IMR-90 (cell line): ENCODE measurements at regions not wholly inside any gene's neighbourhood (a gene's known extent, or its start where the extent isn't known, plus 50 kb on each side); places are given as distances from the start of the nearest gene placed in this dataset.

Experiments used
- ATAC-seq: fragments of 200-7000 bp; cut with Tn5 transposase; 2 replicates; pipeline ENCODE4 v1.9.1; 2020; ENCODE audit warnings: low read depth, mild to moderate bottlenecking, moderate library complexity
- BruUV-seq: library from RNA; stranded (reverse); fragments of 400-500 nt; replicated peaks from 2 replicates; lab custom pipeline; 2021; lab: Mats Ljungman, UMichigan
- CTCF ChIA-PET: fragments of 300-600 bp; formaldehyde crosslinking; extraction: SDS; loops from one replicate; lab custom pipeline; 2021; ENCODE audit warnings: antibody characterized with exemption; lab: Yijun Ruan, JAX
- POLR2A ChIA-PET: fragments of 300-600 bp; sonication (Branson Sonifier 250); formaldehyde crosslinking; loops from one replicate; lab custom pipeline; 2022; ENCODE audit warnings: antibody characterized with exemption; ENCODE audit not compliant: unreplicated experiment; lab: Charles Lee
- DNase-seq: peaks from one replicate; pipeline ENCODE4 v3.0.0; 2013
- H2AFZ ChIP-seq: replicated peaks from 2 replicates; pipeline ENCODE3; 2013; ENCODE audit warnings: low read length, mild to moderate bottlenecking; ENCODE audit not compliant: poor library complexity
- H2AK5ac ChIP-seq: 2 replicates; pipeline ENCODE4 v1.6.1; 2013; ENCODE audit warnings: low read depth, low read length, inconsistent platforms
- H2AK9ac ChIP-seq: replicated peaks from 2 replicates; pipeline ENCODE3; 2013; ENCODE audit warnings: mild to moderate bottlenecking, low read depth, low read length, moderate library complexity; ENCODE audit not compliant: poor library complexity
- H2BK120ac ChIP-seq: 2 replicates; pipeline ENCODE4 v1.6.1; 2013; ENCODE audit warnings: low read depth, low read length, inconsistent platforms
- H2BK15ac ChIP-seq: 3 replicates; pipeline ENCODE4 v1.6.1; 2013; ENCODE audit warnings: low read depth, low read length, inconsistent platforms
- H2BK20ac ChIP-seq: 2 replicates; pipeline ENCODE4 v1.6.1; 2013; ENCODE audit warnings: low read depth, mild to moderate bottlenecking, inconsistent platforms, low read length, moderate library complexity
- H2BK5ac ChIP-seq: 2 replicates; pipeline ENCODE4 v1.6.1; 2013; ENCODE audit warnings: mild to moderate bottlenecking, low read depth, low read length, inconsistent platforms; ENCODE audit not compliant: poor library complexity, severe bottlenecking
- H3K14ac ChIP-seq: replicated peaks from 2 replicates; pipeline ENCODE4 v1.6.1; 2013; ENCODE audit warnings: low read depth, low read length, inconsistent platforms
- H3K18ac ChIP-seq: 2 replicates; pipeline ENCODE4 v1.6.1; 2013; ENCODE audit warnings: low read depth, low read length, control low read depth
- H3K23ac ChIP-seq: 2 replicates; pipeline ENCODE4 v1.6.1; 2013; ENCODE audit warnings: low read depth, low read length, inconsistent platforms
- H3K27ac ChIP-seq: 2 replicates; pipeline ENCODE4 v1.5.1; 2013; ENCODE audit warnings: mild to moderate bottlenecking, control low read depth, low read length; ENCODE audit not compliant: insufficient read depth
- H3K27me3 ChIP-seq: 2 replicates; pipeline ENCODE4 v1.6.1; 2013; ENCODE audit warnings: low read length; ENCODE audit not compliant: control insufficient read depth, insufficient read depth
- H3K36me3 ChIP-seq: 2 replicates; pipeline ENCODE4 v1.6.1; 2013; ENCODE audit warnings: low read length, mixed read lengths; ENCODE audit not compliant: control insufficient read depth, insufficient read depth
- H3K4ac ChIP-seq: 2 replicates; pipeline ENCODE4 v1.6.1; 2013; ENCODE audit warnings: low read depth, low read length, inconsistent platforms
- H3K4me1 ChIP-seq: 2 replicates; pipeline ENCODE4 v1.6.1; 2013; ENCODE audit warnings: low read length, mixed read lengths; ENCODE audit not compliant: control insufficient read depth, insufficient read depth
- H3K4me2 ChIP-seq: 2 replicates; pipeline ENCODE4 v1.6.1; 2013; ENCODE audit warnings: low read depth, mild to moderate bottlenecking, control low read depth, low read length, moderate library complexity
- H3K4me3 ChIP-seq: 2 replicates; pipeline ENCODE4 v1.5.1; 2013; ENCODE audit warnings: low read depth, mild to moderate bottlenecking, control low read depth, low read length, moderate library complexity; ENCODE audit not compliant: insufficient read depth
- H3K56ac ChIP-seq: 2 replicates; pipeline ENCODE4 v1.6.1; 2013; ENCODE audit warnings: low read length, inconsistent platforms; ENCODE audit not compliant: insufficient read depth; ENCODE audit errors: extremely low read depth
- H3K79me1 ChIP-seq, 2 experiments: 2 replicates each; pipeline ENCODE4 v1.6.1; 2013; ENCODE audit warnings: low read length in 2 of 2, inconsistent platforms in 1 of 2, low read depth in 1 of 2
- H3K9ac ChIP-seq: 2 replicates; pipeline ENCODE4 v1.6.1; 2013; ENCODE audit warnings: low read depth, low read length, control low read depth
- H3K9me1 ChIP-seq: 2 replicates; pipeline ENCODE4 v1.6.1; 2013; ENCODE audit warnings: low read length, inconsistent platforms; ENCODE audit not compliant: insufficient read depth
- H3K9me3 ChIP-seq: 2 replicates; pipeline ENCODE4 v1.6.1; 2013; ENCODE audit warnings: low read length; ENCODE audit not compliant: control insufficient read depth, insufficient read depth
- H4K20me1 ChIP-seq: 2 replicates; pipeline ENCODE4 v1.6.1; 2013; ENCODE audit warnings: low read length, inconsistent platforms; ENCODE audit not compliant: insufficient read depth
- H4K5ac ChIP-seq: 2 replicates; pipeline ENCODE4 v1.6.1; 2013; ENCODE audit warnings: mild to moderate bottlenecking, low read depth, low read length, control low read depth
- H4K8ac ChIP-seq, 2 experiments: 2 replicates each; pipeline ENCODE4 v1.6.1; 2013; ENCODE audit warnings: low read depth in 2 of 2, low read length in 2 of 2, control low read depth in 1 of 2, inconsistent platforms in 1 of 2
- H4K91ac ChIP-seq: 2 replicates; pipeline ENCODE4 v1.6.1; 2013; ENCODE audit warnings: low read depth, low read length, inconsistent platforms; ENCODE audit not compliant: insufficient read depth
- BHLHE40 ChIP-seq: fragments of 150-350 bp; IDR thresholded peaks from 2 replicates; pipeline ENCODE4 v1.6.1; 2016; ENCODE audit warnings: mild to moderate bottlenecking, low read depth, low read length
- CEBPB ChIP-seq: IDR thresholded peaks from 2 replicates; pipeline ENCODE4 v1.6.1; 2012; ENCODE audit warnings: low read depth, low read length, improper control_type of control experiment
- CHD1 ChIP-seq: IDR thresholded peaks from 2 replicates; pipeline ENCODE4 v1.6.1; 2012; ENCODE audit warnings: low read depth, low read length, improper control_type of control experiment
- CTCF ChIP-seq: conservative IDR thresholded peaks from 2 replicates; pipeline ENCODE4 v1.5.1; 2012; ENCODE audit warnings: mild to moderate bottlenecking, low read depth, low read length, improper control_type of control experiment
- ELK1 ChIP-seq: fragments of 150-350 bp; IDR thresholded peaks from 2 replicates; pipeline ENCODE4 v1.6.1; 2016; ENCODE audit warnings: low read depth, mild to moderate bottlenecking, low read length, moderate library complexity, borderline replicate concordance
- FOS ChIP-seq: fragments of 150-350 bp; IDR thresholded peaks from 2 replicates; pipeline ENCODE4 v1.6.1; 2016; ENCODE audit warnings: low read depth, low read length
- MAZ ChIP-seq: IDR thresholded peaks from 2 replicates; pipeline ENCODE4 v1.6.1; 2012; ENCODE audit warnings: low read depth, mild to moderate bottlenecking, low read length, improper control_type of control experiment, moderate library complexity, borderline replicate concordance
- MXI1 ChIP-seq: IDR thresholded peaks from 2 replicates; pipeline ENCODE4 v1.6.1; 2012; ENCODE audit warnings: low read depth, mild to moderate bottlenecking, low read length, moderate library complexity, borderline replicate concordance
- RAD21 ChIP-seq: IDR thresholded peaks from 2 replicates; pipeline ENCODE4 v1.6.1; 2012; ENCODE audit warnings: low read length, improper control_type of control experiment
- RCOR1 ChIP-seq: IDR thresholded peaks from 2 replicates; pipeline ENCODE4 v1.6.1; 2012; ENCODE audit warnings: mild to moderate bottlenecking, low read length, improper control_type of control experiment; ENCODE audit not compliant: insufficient replicate concordance
- RFX5 ChIP-seq: IDR thresholded peaks from 2 replicates; pipeline ENCODE4 v1.8.0; 2012; ENCODE audit warnings: low read depth, mild to moderate bottlenecking, low read length, moderate library complexity
- SMC3 ChIP-seq: fragments of 150-350 bp; IDR thresholded peaks from 2 replicates; pipeline ENCODE4 v1.6.1; 2016; ENCODE audit warnings: low read depth, mild to moderate bottlenecking, antibody characterized with exemption, low read length, moderate library complexity
- WGBS, 2 experiments: methylation state at CpG; one replicate each; pipeline versions ENCODE4 v1.1.5 to v1.1.7; 2013; ENCODE audit warnings: missing lambda C conversion rate in 2 of 2; ENCODE audit not compliant: insufficient read length in 1 of 2; ENCODE audit errors: extremely low coverage in 2 of 2; 5-methylcytosine and 5-hydroxymethylcytosine counted together
- dilution Hi-C: fragments of 300-500 bp; cut with HindIII; formaldehyde crosslinking; loops from one replicate; pipeline ENCODE4 v1.14.3; 2018; ENCODE audit warnings: low sequenced_read_pairs; ENCODE audit not compliant: unreplicated experiment
- in situ Hi-C: fragments of 300-500 bp; cut with MboI; formaldehyde crosslinking; loops from 3 replicates; pipeline ENCODE4 v1.14.3; 2019; ENCODE audit warnings: low sequenced_read_pairs, inconsistent platforms, mixed read lengths
- intact Hi-C: fragments of 100-400 bp; cut with micrococcal nuclease; formaldehyde crosslinking; loops from 2 replicates; pipeline ENCODE4 v1.10.0; 2022

- Histone ChIP-seq H2BK120ac (no peak overlapping the region), H3K36me3 (no peaks in the 10 kb centered on the region), H4K20me1 (no peaks in the 10 kb centered on the region), H2AK9ac (no peak overlapping the region), H2AFZ (no peak overlapping the region), H4K5ac (no peak overlapping the region), H3K9ac (no peak overlapping the region), H2AK5ac (no peak overlapping the region), H3K23ac (no peak overlapping the region), H2BK20ac (no peak overlapping the region), H3K9me3 (peaks cover 6% of the 10 kb centered on the region; the same call in 1 of the 2 replicates), H3K27ac (no peak overlapping the region), H2BK5ac (no peak overlapping the region), H3K4me2 (no peak overlapping the region), H3K56ac (no peak overlapping the region), H3K14ac (no peak overlapping the region), H3K4me3 (no peak overlapping the region), H3K4ac (no peak overlapping the region), H3K27me3 (no peaks in the 10 kb centered on the region), H3K4me1 (no peaks in the 10 kb centered on the region), H3K79me1 (no peaks in the 10 kb centered on the region), H4K91ac (no peak overlapping the region), H4K8ac (no peak overlapping the region), H3K9me1 (no peaks in the 10 kb centered on the region), H3K18ac (no peak overlapping the region), H2BK15ac (no peak overlapping the region)
- ATAC-seq (no peak), DNase-seq (no peak)
- dilution Hi-C loops: no loop called here
- WGBS, 2 experiments: 86% methylated on average over 1 of the region's 3 CpGs; no CpG with 5 or more reads in 1 of the 2 experiments
- CTCF ChIA-PET: no interaction called here
- BruUV-seq: no TSS peak
- POLR2A ChIA-PET: no interaction called here
- TF ChIP-seq MXI1 (no peak), CTCF (no peak), RAD21 (no peak), CEBPB (no peak), FOS (no peak), RCOR1 (no peak), CHD1 (no peak), SMC3 (no peak), RFX5 (no peak), ELK1 (no peak), BHLHE40 (no peak), MAZ (no peak)
- in situ Hi-C loops: no loop called here
- intact Hi-C loops: no loop called here
These were observed 165.2 kb downstream of the SLCO4C1 start for GRCh38 chr5:102130890-102131289.
